ENCODE measurements at regions not wholly inside any gene's neighbourhood (a gene's known extent, or its start where the extent isn't known, plus 50 kb on each side); places are given as distances from the start of the nearest gene placed in this dataset.

DNA sequence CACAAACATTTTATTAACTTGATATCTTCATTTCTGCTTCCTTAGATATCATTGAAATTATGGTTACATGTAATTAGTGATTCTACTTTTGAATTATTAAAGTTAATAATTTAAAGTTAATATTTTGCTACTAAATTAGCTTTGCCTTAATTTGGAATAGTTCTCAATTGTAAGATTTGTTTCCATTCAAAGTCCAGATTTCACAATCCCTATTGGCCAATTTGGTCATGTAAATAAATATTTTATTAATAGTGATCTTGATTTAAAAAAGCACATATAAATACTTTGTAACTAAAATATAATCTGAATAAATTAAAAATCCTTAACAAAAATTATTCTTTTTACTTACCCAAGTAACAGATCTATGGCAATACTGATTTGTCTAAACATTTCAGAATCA is 1558.6 kb downstream of the NCAM2 start:
- no peak for DNase-seq (ENCODE audit: low read depth, low spot score)
- in situ Hi-C loops (cut with HindIII; ENCODE audit: low sequenced_read_pairs) = no loop called here
- no peak overlapping the region for H3K4me3 ChIP-seq (ENCODE audit: low read depth, low read length)
- TF ChIP-seq, protein P1, sequence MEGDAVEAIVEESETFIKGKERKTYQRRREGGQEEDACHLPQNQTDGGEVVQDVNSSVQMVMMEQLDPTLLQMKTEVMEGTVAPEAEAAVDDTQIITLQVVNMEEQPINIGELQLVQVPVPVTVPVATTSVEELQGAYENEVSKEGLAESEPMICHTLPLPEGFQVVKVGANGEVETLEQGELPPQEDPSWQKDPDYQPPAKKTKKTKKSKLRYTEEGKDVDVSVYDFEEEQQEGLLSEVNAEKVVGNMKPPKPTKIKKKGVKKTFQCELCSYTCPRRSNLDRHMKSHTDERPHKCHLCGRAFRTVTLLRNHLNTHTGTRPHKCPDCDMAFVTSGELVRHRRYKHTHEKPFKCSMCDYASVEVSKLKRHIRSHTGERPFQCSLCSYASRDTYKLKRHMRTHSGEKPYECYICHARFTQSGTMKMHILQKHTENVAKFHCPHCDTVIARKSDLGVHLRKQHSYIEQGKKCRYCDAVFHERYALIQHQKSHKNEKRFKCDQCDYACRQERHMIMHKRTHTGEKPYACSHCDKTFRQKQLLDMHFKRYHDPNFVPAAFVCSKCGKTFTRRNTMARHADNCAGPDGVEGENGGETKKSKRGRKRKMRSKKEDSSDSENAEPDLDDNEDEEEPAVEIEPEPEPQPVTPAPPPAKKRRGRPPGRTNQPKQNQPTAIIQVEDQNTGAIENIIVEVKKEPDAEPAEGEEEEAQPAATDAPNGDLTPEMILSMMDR (IDR thresholded peaks at IDR 0.05; ENCODE audit: low read depth, low read length) = no peak

DNA sequence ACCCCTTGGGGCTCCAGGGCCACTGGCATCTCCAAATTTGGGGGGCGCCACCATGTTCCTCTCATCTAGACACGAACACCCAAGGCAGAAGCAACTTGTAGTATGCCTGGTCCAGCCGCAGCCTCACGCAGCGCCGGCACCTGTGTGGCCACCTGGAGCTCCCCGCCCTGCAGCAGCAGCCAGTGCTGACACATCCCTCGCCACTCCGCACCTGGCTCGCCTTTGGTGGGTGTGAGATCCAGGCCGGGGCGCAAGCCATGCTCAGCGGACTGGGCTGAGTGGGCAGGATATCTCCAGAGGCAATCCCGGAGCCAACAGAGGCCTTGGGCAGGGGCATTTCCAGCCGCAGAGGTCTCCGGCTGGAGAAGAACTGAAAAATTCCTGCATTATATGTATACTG is 1563.7 kb downstream of the NCAM2 start:
- no peak for DNase-seq (ENCODE audit: low read depth, low spot score)
- in situ Hi-C loops (cut with HindIII; ENCODE audit: low sequenced_read_pairs) = no loop called here
- H3K4me3 ChIP-seq (ENCODE audit: low read depth, low read length) = no peak overlapping the region
- TF ChIP-seq, protein P1 (IDR thresholded peaks at IDR 0.05; ENCODE audit: low read depth, low read length) = no peak

DNA sequence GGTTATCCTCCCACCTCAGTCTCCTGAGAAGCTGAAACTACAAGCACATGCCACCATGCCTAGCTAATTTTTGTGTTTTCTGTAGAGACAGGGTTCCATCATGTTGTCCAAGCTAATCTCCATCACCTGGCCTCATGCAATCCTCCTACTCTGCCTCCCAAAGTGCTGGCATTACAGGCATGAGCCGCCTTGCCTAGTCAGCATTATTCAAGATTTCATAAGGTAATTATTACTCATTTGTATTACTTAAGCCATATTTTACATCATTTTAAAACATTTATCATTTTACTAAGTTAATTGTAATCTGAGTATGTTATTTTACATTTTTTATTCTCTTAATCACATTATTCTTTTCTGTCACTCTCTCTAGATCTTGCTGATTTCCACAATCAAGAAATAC is 1575.6 kb downstream of the NCAM2 start:
- H3K4me3 ChIP-seq (ENCODE audit: low read depth, low read length) = no peak overlapping the region
- in situ Hi-C loops (cut with HindIII; ENCODE audit: low sequenced_read_pairs) = no loop called here
- TF ChIP-seq, protein P1 (IDR thresholded peaks at IDR 0.05; ENCODE audit: low read depth, low read length) = no peak
- no peak for DNase-seq (ENCODE audit: low read depth, low spot score)

DNA sequence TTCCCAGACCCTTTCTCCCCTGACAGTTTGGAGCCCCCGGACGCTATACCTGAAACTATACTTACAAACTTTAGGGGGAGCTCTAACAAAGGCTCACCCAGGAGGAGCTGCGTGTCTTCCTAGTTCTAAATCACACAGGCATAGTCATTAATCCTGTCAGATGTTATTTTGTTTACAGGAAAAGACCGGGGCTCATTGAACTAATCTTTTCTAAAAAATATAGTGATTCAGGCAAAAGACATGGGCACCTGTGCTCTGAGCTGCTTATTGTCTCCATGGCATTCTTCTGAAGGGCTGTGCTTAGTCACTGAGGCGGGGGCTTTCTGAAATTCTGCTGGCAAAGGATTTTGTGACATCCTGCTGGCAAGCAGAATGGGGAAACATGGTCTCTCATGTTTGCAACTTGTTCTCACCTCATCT is 1577.0 kb downstream of the NCAM2 start:
- H3K4me3 ChIP-seq (ENCODE audit: low read depth, low read length) = no peak overlapping the region
- TF ChIP-seq, protein P1 (IDR thresholded peaks at IDR 0.05; ENCODE audit: low read depth, low read length) = peak; percentile 20
- in situ Hi-C loops (cut with HindIII; ENCODE audit: low sequenced_read_pairs) = no loop called here
- no peak for DNase-seq (ENCODE audit: low read depth, low spot score)

DNA sequence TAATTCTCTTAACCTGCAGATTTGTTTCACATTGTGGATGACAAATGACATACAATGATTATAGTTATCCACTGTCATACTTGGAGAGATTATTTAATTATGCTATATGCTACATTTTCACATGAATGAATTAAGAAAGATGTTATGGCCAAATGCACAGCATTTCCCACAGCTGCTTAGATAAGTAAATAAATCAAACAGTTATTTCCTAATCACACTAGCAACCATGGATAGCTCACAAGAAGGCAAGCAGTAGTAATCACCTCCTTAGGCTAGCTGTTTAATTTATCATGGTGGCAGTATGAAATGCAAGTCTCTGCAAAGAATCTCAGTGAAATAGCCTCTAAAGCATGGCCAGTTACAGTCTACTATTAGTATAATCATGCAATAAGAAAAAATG is 1581.5 kb downstream of the NCAM2 start:
- no peak for DNase-seq (ENCODE audit: low read depth, low spot score)
- TF ChIP-seq, protein P1 (IDR thresholded peaks at IDR 0.05; ENCODE audit: low read depth, low read length) = no peak
- in situ Hi-C loops (cut with HindIII; ENCODE audit: low sequenced_read_pairs) = no loop called here
- H3K4me3 ChIP-seq (ENCODE audit: low read depth, low read length) = no peak overlapping the region

DNA sequence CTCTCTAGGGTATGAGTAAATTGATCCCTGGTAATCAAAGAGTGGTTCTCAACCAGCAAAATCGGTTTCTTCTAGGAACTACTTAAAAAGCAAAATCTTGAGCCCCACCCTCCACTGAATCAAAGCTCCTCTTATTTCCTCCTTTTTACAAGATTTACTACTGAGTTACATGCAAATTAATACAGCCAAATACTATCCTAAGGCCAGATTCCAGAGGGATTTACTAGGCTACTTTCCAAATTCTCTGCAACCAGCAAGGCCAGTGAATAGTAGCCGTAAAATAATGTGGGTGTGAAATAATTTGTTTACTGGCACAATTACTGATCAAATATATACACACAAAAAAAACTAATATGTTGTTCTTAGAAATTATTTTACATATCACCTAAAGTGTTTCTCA is 1583.8 kb downstream of the NCAM2 start:
- no peak for DNase-seq (ENCODE audit: low read depth, low spot score)
- no peak overlapping the region for H3K4me3 ChIP-seq (ENCODE audit: low read depth, low read length)
- TF ChIP-seq, protein P1 (IDR thresholded peaks at IDR 0.05; ENCODE audit: low read depth, low read length) = no peak
- in situ Hi-C loops (cut with HindIII; ENCODE audit: low sequenced_read_pairs) = no loop called here

DNA sequence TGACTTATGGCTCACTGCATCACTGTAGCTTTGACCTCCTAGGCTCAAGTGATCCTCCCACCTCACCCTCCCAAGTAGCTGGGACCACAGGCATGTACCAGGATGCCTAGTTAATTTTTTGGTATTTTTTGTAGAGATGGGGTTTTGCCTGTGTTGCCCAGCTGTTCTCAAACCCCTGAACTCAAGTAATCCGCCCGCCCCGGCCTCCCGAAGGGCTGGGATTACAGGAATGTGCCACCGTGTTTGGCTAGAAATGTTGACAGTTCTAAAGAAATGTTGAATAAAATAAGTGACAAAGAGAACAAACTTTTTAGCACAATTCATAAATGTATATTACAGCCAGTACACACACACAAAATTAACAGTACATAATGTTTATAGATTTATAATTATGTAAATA is 1586.1 kb downstream of the NCAM2 start:
- no peak overlapping the region for H3K4me3 ChIP-seq (ENCODE audit: low read depth, low read length)
- in situ Hi-C loops (cut with HindIII; ENCODE audit: low sequenced_read_pairs) = no loop called here
- DNase-seq (ENCODE audit: low read depth, low spot score) = no peak
- TF ChIP-seq, protein P1 (IDR thresholded peaks at IDR 0.05; ENCODE audit: low read depth, low read length) = no peak
